ENCODE measurements at regions not wholly inside any gene's neighbourhood (a gene's known extent, or its start where the extent isn't known, plus 50 kb on each side); places are given as distances from the start of the nearest gene placed in this dataset.

GRCh38 chr12:90024262-90024661 is 315.6 kb upstream of the ATP2B1 start:
- Histone ChIP-seq H3K27ac (no peak overlapping the region), H3K4me3 (no peak overlapping the region), H3K27me3 (no peaks in the 10 kb centered on the region), H3K36me3 (no peaks in the 10 kb centered on the region), H3K4me1 (peaks cover 0 to 12% (median 4%) of the 10 kb centered on the region in 4 donors), H3K9me3 (no peaks in the 10 kb centered on the region)
- TF ChIP-seq EP300 (IDR thresholded peaks at IDR 0.05; ENCODE audit: low read depth) (no peak), POLR2AphosphoS5 (IDR thresholded peaks at IDR 0.05) (no peak), CTCF (IDR thresholded peaks at IDR 0.05) (no peak), POLR2A (IDR thresholded peaks at IDR 0.05) (no peak)
- no peak for DNase-seq
- in situ Hi-C loops (cut with MboI; ENCODE audit: low pct_ligation_motif_present in 1 of 4, low pct_unique_long_range_greater_than_20kb in 1 of 4, low sequenced_read_pairs in 3 of 4) = no loop called here
- WGBS, 2 donors (ENCODE audit: low coverage in 1 of 2) = 73 to 82% methylated on average over 4 to 6 of the region's 6 CpGs
- intact Hi-C loops (cut with DNase I; ENCODE audit: low total_unique reads) = no loop called here

DNA sequence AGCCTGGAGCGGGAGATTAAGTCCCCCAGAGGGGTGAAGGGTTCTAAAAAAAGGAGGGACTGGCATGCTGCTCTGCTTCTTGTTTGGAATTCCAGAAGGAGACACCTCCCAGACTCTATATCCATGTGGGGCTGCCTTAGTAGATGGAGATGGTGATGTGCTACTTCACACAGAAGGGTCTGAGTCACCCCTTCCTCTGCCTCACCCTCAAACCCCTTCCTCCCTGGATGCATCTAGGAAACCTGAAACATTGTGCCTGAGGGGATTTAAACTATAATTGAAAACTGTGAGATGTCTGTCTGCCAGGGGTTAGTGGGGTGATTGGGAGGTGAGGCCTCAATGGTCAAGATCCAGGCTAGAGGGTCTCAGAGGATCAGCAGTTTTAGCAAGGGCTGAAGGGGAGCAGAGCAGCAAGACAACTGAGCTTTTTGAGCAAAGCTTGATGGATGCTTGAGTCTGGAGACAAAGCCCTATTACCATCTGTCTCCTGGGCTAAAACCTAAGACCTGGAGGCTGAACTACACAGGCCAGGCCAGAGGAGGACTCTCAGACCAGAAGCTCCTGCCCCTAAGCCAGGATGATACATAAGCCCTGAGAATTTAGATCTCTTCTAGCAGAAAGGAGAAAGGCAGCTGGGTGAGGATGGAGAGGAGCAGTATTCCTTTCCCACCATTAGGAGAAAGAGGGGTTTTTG is 314.7 kb upstream of the ATP2B1 start:
- Histone ChIP-seq H3K4me3 (no peak overlapping the region), H3K9me3 (no peaks in the 10 kb centered on the region), H3K27me3 (no peaks in the 10 kb centered on the region), H3K36me3 (no peaks in the 10 kb centered on the region), H3K4me1 (peaks cover 0 to 8% (median 3%) of the 10 kb centered on the region in 4 donors), H3K27ac (no peak overlapping the region)
- in situ Hi-C loops (cut with MboI; ENCODE audit: low pct_ligation_motif_present in 1 of 4, low pct_unique_long_range_greater_than_20kb in 1 of 4, low sequenced_read_pairs in 3 of 4) (no loop called here), intact Hi-C loops (cut with DNase I; ENCODE audit: low total_unique reads) (no loop called here)
- 95 to 100% methylated on average over 1 of the region's 1 CpG for WGBS, 2 donors (ENCODE audit: low coverage in 1 of 2)
- TF ChIP-seq POLR2A (IDR thresholded peaks at IDR 0.05) (no peak), EP300 (IDR thresholded peaks at IDR 0.05; ENCODE audit: low read depth) (no peak), CTCF (IDR thresholded peaks at IDR 0.05) (no peak), POLR2AphosphoS5 (IDR thresholded peaks at IDR 0.05) (no peak)
- DNase-seq = no peak

- Histone ChIP-seq H3K9me3 (no peaks in the 10 kb centered on the region), H3K4me1 (peaks cover 0 to 7% (median 3%) of the 10 kb centered on the region in 4 donors), H3K27me3 (no peaks in the 10 kb centered on the region), H3K27ac (no peak overlapping the region), H3K36me3 (no peaks in the 10 kb centered on the region), H3K4me3 (no peak overlapping the region)
- WGBS, 2 donors (ENCODE audit: low coverage in 1 of 2) = 47 to 61% methylated on average over 2 of the region's 2 CpGs
- TF ChIP-seq POLR2AphosphoS5 (IDR thresholded peaks at IDR 0.05) (peak in 1 of 3 donors; percentile 35), POLR2A (IDR thresholded peaks at IDR 0.05) (no peak)
- in situ Hi-C loops (cut with MboI; ENCODE audit: low pct_ligation_motif_present in 1 of 4, low pct_unique_long_range_greater_than_20kb in 1 of 4, low sequenced_read_pairs in 3 of 4) (no loop called here), intact Hi-C loops (cut with DNase I; ENCODE audit: low total_unique reads) (no loop called here)
- no peak for DNase-seq
Observed at GRCh38 chr12:90021795-90022440, 313.3 kb upstream of the ATP2B1 start.

DNA sequence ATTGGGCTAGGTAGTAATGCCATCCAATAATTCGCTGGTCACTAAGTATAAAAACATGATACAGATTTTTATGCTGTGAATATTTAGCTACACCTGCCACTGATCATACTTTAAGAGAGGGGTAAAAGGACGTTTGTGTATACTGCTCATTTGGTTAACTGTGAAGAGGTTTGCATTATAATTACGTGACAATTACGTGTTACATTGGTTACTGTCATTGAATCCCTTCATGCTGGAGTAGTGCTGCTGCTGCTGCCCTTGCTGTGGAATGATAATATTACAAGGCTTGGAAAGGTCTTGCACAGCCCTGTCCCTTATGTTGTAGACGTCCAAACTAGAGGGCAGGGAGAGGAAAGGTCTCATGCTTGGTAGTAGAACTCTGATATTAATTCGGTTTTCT is 312.2 kb upstream of the ATP2B1 start:
- Histone ChIP-seq H3K4me1 (peaks cover 0 to 7% (median 3%) of the 10 kb centered on the region in 4 donors), H3K27ac (no peak overlapping the region)

More for the DNA sequence above, 312.2 kb upstream of the ATP2B1 start:
- DNase-seq = no peak
- TF ChIP-seq POLR2AphosphoS5 (IDR thresholded peaks at IDR 0.05) (no peak), CTCF (IDR thresholded peaks at IDR 0.05) (no peak), EP300 (IDR thresholded peaks at IDR 0.05; ENCODE audit: low read depth) (no peak), POLR2A (IDR thresholded peaks at IDR 0.05) (no peak)
- in situ Hi-C loops (cut with MboI; ENCODE audit: low pct_ligation_motif_present in 1 of 4, low pct_unique_long_range_greater_than_20kb in 1 of 4, low sequenced_read_pairs in 3 of 4) = no loop called here
- Histone ChIP-seq H3K36me3 (no peaks in the 10 kb centered on the region), H3K9me3 (no peaks in the 10 kb centered on the region), H3K27me3 (no peaks in the 10 kb centered on the region), H3K4me3 (no peak overlapping the region)
- intact Hi-C loops (cut with DNase I; ENCODE audit: low total_unique reads) = no loop called here
- 76 to 86% methylated on average over 5 to 6 of the region's 6 CpGs for WGBS, 2 donors (ENCODE audit: low coverage in 1 of 2)

All from transverse colon (tissue), 4 donors.